Endothelial cell (in vitro differentiated cells): ENCODE measurements at regions not wholly inside any gene's neighbourhood (a gene's known extent, or its start where the extent isn't known, plus 50 kb on each side); places are given as distances from the start of the nearest gene placed in this dataset.

Experiments
- DNase-seq: peaks from one replicate; pipeline ENCODE4 v3.0.0; 2021; ENCODE audit warnings: low spot score
- H3K27ac Mint-ChIP-seq: one replicate; pipeline ENCODE4 v1.8.0; 2021; ENCODE audit warnings: mixed read lengths, inconsistent platforms; ENCODE audit not compliant: unreplicated experiment
- H3K27me3 Mint-ChIP-seq: one replicate; pipeline ENCODE4 v1.8.0; 2021; ENCODE audit warnings: mild to moderate bottlenecking, moderate library complexity, mixed read lengths, inconsistent platforms; ENCODE audit not compliant: unreplicated experiment
- H3K36me3 Mint-ChIP-seq: one replicate; pipeline ENCODE4 v1.8.0; 2021; ENCODE audit warnings: mild to moderate bottlenecking, low read depth, mixed read lengths, inconsistent platforms; ENCODE audit not compliant: unreplicated experiment
- H3K4me1 Mint-ChIP-seq: one replicate; pipeline ENCODE4 v1.8.0; 2021; ENCODE audit warnings: mild to moderate bottlenecking, mixed read lengths, inconsistent platforms; ENCODE audit not compliant: unreplicated experiment
- H3K4me3 Mint-ChIP-seq: one replicate; pipeline ENCODE4 v1.8.0; 2021; ENCODE audit warnings: mild to moderate bottlenecking, mixed read lengths, inconsistent platforms; ENCODE audit not compliant: unreplicated experiment
- H3K9me3 Mint-ChIP-seq: one replicate; pipeline ENCODE4 v1.8.0; 2021; ENCODE audit warnings: mixed read lengths, inconsistent platforms; ENCODE audit not compliant: unreplicated experiment
- TF ChIP-seq, protein P1 (sequence below): fragments of 200-600 bp; sonication (generic); IDR thresholded peaks from one replicate; pipeline ENCODE4 v1.5.0; 2021; ENCODE audit warnings: antibody characterized with exemption; ENCODE audit not compliant: unreplicated experiment

DNA sequence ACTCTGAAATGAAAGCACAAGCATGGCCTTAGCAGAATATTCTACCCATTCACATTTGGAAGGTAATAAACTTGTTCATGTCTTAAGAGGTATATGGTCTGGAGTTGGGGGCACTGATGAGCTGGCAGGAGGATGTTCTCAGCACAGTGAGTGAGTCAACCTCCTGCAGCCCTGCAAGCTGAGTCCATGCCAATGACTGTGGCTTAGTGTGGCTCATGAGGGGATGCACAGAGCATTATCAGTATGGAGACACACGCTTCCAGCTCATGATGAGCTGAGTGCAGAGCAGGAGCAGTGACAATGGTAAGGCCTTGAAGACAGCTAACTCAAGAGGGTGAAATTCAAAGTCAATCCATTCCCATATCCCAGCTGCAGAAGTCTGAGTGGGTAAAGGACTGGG lies 102.3 kb downstream of the TNFSF18 start:
- no peaks in the 10 kb centered on the region for H3K9me3 Mint-ChIP-seq
- DNase-seq = no peak
- H3K27me3 Mint-ChIP-seq = no peaks in the 10 kb centered on the region
- no peaks in the 10 kb centered on the region for H3K36me3 Mint-ChIP-seq
- TF ChIP-seq, protein P1, sequence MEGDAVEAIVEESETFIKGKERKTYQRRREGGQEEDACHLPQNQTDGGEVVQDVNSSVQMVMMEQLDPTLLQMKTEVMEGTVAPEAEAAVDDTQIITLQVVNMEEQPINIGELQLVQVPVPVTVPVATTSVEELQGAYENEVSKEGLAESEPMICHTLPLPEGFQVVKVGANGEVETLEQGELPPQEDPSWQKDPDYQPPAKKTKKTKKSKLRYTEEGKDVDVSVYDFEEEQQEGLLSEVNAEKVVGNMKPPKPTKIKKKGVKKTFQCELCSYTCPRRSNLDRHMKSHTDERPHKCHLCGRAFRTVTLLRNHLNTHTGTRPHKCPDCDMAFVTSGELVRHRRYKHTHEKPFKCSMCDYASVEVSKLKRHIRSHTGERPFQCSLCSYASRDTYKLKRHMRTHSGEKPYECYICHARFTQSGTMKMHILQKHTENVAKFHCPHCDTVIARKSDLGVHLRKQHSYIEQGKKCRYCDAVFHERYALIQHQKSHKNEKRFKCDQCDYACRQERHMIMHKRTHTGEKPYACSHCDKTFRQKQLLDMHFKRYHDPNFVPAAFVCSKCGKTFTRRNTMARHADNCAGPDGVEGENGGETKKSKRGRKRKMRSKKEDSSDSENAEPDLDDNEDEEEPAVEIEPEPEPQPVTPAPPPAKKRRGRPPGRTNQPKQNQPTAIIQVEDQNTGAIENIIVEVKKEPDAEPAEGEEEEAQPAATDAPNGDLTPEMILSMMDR = no peak
- no peak overlapping the region for H3K27ac Mint-ChIP-seq
- H3K4me1 Mint-ChIP-seq = no peaks in the 10 kb centered on the region
- H3K4me3 Mint-ChIP-seq = no peak overlapping the region

DNA sequence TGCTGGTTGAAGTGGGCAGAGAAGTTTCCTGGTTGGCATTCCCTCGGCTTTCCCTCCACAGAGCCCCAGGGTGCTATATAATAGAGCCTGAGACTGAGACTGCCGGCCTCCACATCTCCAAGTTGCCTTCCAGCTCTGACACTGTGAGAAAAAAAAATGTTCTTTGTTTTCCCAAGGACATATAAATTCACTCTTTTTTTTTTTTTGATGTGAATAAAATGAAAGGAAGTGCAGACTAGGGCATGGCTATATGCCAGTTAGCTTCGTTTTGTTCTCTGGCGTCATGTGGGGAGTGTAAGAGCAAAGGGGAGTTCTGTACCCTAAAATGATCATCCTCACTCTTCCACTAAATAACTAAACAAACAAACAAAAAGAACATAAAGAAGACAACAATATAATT lies 101.6 kb downstream of the TNFSF18 start:
- Mint-ChIP-seq H3K4me3 (no peak overlapping the region), H3K27ac (no peak overlapping the region), H3K27me3 (no peaks in the 10 kb centered on the region), H3K9me3 (no peaks in the 10 kb centered on the region), H3K36me3 (no peaks in the 10 kb centered on the region), H3K4me1 (no peaks in the 10 kb centered on the region)
- no peak for DNase-seq
- TF ChIP-seq, protein P1 = no peak

DNA sequence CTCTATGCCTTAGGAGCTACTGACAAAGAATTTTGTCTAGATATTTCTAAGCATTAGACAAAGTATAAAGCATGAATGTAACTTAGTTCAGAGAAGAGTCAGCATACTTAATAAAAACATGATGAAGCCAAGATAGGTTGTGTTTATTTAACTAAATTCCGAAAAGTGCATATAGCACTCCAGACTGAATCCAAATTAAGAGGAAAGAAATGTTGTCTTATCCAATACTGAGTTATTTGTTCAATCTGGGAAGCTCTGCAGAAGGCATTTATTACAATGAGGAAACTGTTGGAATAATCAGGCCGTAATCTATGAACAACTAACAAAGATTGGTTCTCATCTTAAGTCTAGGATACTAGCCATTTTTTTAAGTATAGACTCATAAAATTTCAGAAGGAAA lies 100.2 kb downstream of the TNFSF18 start:
- Mint-ChIP-seq H3K4me1 (no peaks in the 10 kb centered on the region), H3K9me3 (no peaks in the 10 kb centered on the region), H3K27ac (no peak overlapping the region), H3K36me3 (no peaks in the 10 kb centered on the region), H3K4me3 (no peak overlapping the region), H3K27me3 (no peaks in the 10 kb centered on the region)
- TF ChIP-seq, protein P1 = no peak
- no peak for DNase-seq

DNA sequence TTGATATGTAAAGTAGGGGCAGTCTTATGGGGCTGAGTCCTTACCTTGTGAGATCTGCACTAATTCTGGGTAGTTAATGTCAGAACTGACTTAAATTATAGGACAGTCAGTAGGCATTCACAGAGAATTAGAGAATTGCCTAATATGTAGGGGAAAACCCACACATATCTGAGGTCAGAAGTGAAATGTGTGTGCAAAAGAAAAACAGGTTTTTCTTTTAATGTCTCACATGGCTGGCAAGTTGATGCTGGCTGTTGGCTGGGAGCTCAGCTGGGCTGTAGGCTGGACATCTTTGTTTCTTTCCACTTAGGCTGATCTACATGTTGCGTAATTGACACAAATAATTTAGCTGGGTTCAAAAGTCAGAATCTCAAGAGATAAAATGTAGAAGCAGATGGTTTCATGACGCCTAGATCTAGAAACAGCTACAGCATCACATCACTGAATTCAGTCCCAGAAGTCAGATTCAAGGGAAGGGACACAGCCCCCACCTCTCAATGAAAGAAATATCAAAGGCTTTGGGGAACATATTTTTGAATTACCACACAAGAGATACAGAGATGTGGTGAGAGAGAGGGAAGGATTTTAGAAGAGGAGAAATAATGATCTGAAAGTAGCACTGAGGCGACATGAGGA lies 98.9 kb downstream of the TNFSF18 start:
- DNase-seq = no peak
- Mint-ChIP-seq H3K36me3 (no peaks in the 10 kb centered on the region), H3K4me3 (no peak overlapping the region), H3K27ac (no peak overlapping the region), H3K4me1 (no peaks in the 10 kb centered on the region), H3K9me3 (no peaks in the 10 kb centered on the region), H3K27me3 (no peaks in the 10 kb centered on the region)
- TF ChIP-seq, protein P1 = no peak

DNA sequence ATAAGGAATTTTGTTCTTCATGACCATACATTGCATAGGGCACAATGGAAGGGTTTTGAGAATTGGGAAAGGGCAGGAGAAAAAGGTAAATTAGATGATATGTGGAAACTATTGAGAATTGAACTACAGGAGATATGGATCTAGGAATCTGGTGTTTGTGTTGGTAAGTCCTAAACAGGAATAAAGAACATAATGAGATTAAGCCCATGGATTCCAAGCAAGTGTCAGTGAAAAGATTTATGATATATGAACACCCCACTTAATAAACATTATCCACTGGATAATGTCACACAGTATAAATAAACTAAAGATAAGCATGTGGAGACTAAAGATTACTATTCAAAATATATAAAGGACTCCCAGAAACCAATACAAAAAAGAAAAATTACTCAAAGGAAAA lies 98.2 kb downstream of the TNFSF18 start:
- TF ChIP-seq, protein P1 = no peak

More for the DNA sequence above, 98.2 kb downstream of the TNFSF18 start:
- Mint-ChIP-seq H3K27me3 (no peaks in the 10 kb centered on the region), H3K36me3 (no peaks in the 10 kb centered on the region), H3K4me1 (no peaks in the 10 kb centered on the region), H3K9me3 (no peaks in the 10 kb centered on the region), H3K4me3 (no peak overlapping the region), H3K27ac (no peak overlapping the region)
- DNase-seq = no peak
